ENCODE measurements at regions not wholly inside any gene's neighbourhood (a gene's known extent, or its start where the extent isn't known, plus 50 kb on each side); places are given as distances from the start of the nearest gene placed in this dataset.

- Mint-ChIP-seq H3K4me3 (no peak overlapping the region), H3K4me1 (no peaks in the 10 kb centered on the region), H3K36me3 (ENCODE audit: low read depth) (no peaks in the 10 kb centered on the region), H3K27ac (no peak overlapping the region), H3K27me3 (no peaks in the 10 kb centered on the region), H3K9me3 (no peaks in the 10 kb centered on the region)
- intact Hi-C loops (cut with micrococcal nuclease), result no loop called here
- DNase-seq, result no peak
Observed at GRCh38 chr20:60868316-60868891, 383.7 kb upstream of the CDH4 start.

- H3K27me3 Mint-ChIP-seq, result no peaks in the 10 kb centered on the region
- no peak for DNase-seq
- no peaks in the 10 kb centered on the region for H3K36me3 Mint-ChIP-seq (ENCODE audit: low read depth)
- intact Hi-C loops (cut with micrococcal nuclease), result no loop called here
- no peaks in the 10 kb centered on the region for H3K9me3 Mint-ChIP-seq
- H3K27ac Mint-ChIP-seq, result no peak overlapping the region
- H3K4me1 Mint-ChIP-seq, result no peaks in the 10 kb centered on the region
- H3K4me3 Mint-ChIP-seq, result no peak overlapping the region
Observed at GRCh38 chr20:60869087-60869486, 383.0 kb upstream of the CDH4 start.

- intact Hi-C loops (cut with micrococcal nuclease), result no loop called here
- Mint-ChIP-seq H3K27me3 (no peaks in the 10 kb centered on the region), H3K4me3 (no peak overlapping the region), H3K36me3 (ENCODE audit: low read depth) (no peaks in the 10 kb centered on the region), H3K27ac (no peak overlapping the region), H3K4me1 (no peaks in the 10 kb centered on the region), H3K9me3 (no peaks in the 10 kb centered on the region)
- DNase-seq, result no peak
Observed at GRCh38 chr20:60869625-60870024, 382.4 kb upstream of the CDH4 start.

DNA sequence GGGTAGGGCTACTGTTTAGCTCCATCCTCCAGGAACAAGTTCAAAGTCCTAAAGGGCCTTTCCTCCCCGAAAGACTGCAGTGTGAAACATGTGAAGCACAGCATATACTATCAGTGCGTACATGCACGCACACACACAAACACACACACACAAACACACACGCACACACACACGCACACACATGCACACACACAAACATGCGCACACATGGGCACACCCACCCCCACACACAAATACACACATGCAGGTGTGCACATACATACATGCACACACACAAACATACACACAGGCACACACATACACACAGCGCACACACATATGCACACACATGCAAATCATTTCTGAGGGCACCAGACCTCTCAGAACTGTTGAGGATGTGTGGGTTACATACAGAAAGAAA lies 382.0 kb upstream of the CDH4 start:
- Mint-ChIP-seq H3K36me3 (ENCODE audit: low read depth) (no peaks in the 10 kb centered on the region), H3K9me3 (no peaks in the 10 kb centered on the region), H3K4me1 (no peaks in the 10 kb centered on the region), H3K27me3 (no peaks in the 10 kb centered on the region), H3K27ac (no peak overlapping the region), H3K4me3 (no peak overlapping the region)
- intact Hi-C loops (cut with micrococcal nuclease), result no loop called here
- DNase-seq, result no peak

GRCh38 chr20:60872224-60872623 lies 379.8 kb upstream of the CDH4 start:
- Mint-ChIP-seq H3K9me3 (no peaks in the 10 kb centered on the region), H3K4me1 (no peaks in the 10 kb centered on the region), H3K36me3 (ENCODE audit: low read depth) (no peaks in the 10 kb centered on the region), H3K27me3 (no peaks in the 10 kb centered on the region), H3K27ac (no peak overlapping the region), H3K4me3 (no peak overlapping the region)
- DNase-seq, result no peak
- intact Hi-C loops (cut with micrococcal nuclease), result no loop called here

- Mint-ChIP-seq H3K4me3 (no peak overlapping the region), H3K9me3 (no peaks in the 10 kb centered on the region), H3K27ac (no peak overlapping the region), H3K4me1 (no peaks in the 10 kb centered on the region), H3K36me3 (ENCODE audit: low read depth) (no peaks in the 10 kb centered on the region), H3K27me3 (no peaks in the 10 kb centered on the region)
- no peak for DNase-seq
- intact Hi-C loops (cut with micrococcal nuclease), result no loop called here
Observed at GRCh38 chr20:60877071-60877857, 374.8 kb upstream of the CDH4 start.

DNA sequence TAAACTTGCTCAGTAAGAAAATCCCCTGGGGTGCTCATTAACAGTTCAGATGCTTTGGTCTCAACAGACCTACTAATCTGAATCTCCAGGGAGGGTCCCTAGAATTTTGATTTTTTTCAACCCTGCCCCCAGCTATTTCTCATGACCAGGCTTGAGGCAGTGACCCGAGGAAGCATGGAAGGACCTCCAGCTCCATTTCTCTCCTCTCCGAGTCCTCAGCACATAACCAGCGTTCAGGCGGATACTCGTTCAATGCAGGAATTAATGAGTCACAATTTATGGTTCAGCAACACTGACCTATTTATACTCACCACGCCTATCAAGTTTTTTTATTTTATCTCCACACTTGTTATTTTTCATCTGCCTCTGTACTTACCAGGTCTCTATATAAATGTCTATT lies 369.2 kb upstream of the CDH4 start:
- no peak overlapping the region for H3K27ac Mint-ChIP-seq
- no peaks in the 10 kb centered on the region for H3K4me1 Mint-ChIP-seq
- H3K4me3 Mint-ChIP-seq, result no peak overlapping the region
- intact Hi-C loops (cut with micrococcal nuclease), result no loop called here
- no peaks in the 10 kb centered on the region for H3K36me3 Mint-ChIP-seq (ENCODE audit: low read depth)
- DNase-seq, result no peak
- H3K9me3 Mint-ChIP-seq, result no peaks in the 10 kb centered on the region
- H3K27me3 Mint-ChIP-seq, result no peaks in the 10 kb centered on the region

- H3K9me3 Mint-ChIP-seq, result no peaks in the 10 kb centered on the region
- intact Hi-C loops (cut with micrococcal nuclease), result no loop called here
- H3K27ac Mint-ChIP-seq, result no peak overlapping the region
- no peak for DNase-seq
- H3K4me3 Mint-ChIP-seq, result no peak overlapping the region
- H3K27me3 Mint-ChIP-seq, result no peaks in the 10 kb centered on the region
- H3K36me3 Mint-ChIP-seq (ENCODE audit: low read depth), result no peaks in the 10 kb centered on the region
- H3K4me1 Mint-ChIP-seq, result no peaks in the 10 kb centered on the region
Observed at GRCh38 chr20:60883496-60883895, 368.6 kb upstream of the CDH4 start.

DNA sequence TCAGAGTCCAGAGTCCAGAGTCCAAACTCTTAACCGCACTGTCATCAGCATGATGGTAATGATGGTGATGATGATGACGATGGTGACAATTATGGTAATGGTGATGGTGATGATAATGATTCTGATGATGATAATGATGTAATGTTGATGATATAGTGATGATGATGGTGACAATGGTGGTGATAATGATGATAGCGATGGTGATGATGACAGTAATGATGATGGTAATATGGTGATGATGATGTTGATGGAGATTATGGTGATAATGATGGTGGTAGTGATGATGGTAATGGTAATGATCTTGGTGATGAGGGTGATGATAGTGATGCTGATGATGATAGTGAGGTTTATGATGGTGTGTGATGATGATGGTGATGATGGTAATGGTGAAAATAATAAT lies 367.8 kb upstream of the CDH4 start:
- no peak for DNase-seq
- no peak overlapping the region for H3K27ac Mint-ChIP-seq
- intact Hi-C loops (cut with micrococcal nuclease), result no loop called here
- no peaks in the 10 kb centered on the region for H3K36me3 Mint-ChIP-seq (ENCODE audit: low read depth)
- no peaks in the 10 kb centered on the region for H3K27me3 Mint-ChIP-seq
- H3K4me3 Mint-ChIP-seq, result no peak overlapping the region
- H3K9me3 Mint-ChIP-seq, result no peaks in the 10 kb centered on the region
- no peaks in the 10 kb centered on the region for H3K4me1 Mint-ChIP-seq

- Mint-ChIP-seq H3K4me1 (no peaks in the 10 kb centered on the region), H3K9me3 (no peaks in the 10 kb centered on the region), H3K27me3 (no peaks in the 10 kb centered on the region), H3K4me3 (no peak overlapping the region), H3K36me3 (ENCODE audit: low read depth) (no peaks in the 10 kb centered on the region), H3K27ac (no peak overlapping the region)
- DNase-seq, result no peak
- intact Hi-C loops (cut with micrococcal nuclease), result no loop called here
Observed at GRCh38 chr20:60888771-60889170, 363.3 kb upstream of the CDH4 start.

DNA sequence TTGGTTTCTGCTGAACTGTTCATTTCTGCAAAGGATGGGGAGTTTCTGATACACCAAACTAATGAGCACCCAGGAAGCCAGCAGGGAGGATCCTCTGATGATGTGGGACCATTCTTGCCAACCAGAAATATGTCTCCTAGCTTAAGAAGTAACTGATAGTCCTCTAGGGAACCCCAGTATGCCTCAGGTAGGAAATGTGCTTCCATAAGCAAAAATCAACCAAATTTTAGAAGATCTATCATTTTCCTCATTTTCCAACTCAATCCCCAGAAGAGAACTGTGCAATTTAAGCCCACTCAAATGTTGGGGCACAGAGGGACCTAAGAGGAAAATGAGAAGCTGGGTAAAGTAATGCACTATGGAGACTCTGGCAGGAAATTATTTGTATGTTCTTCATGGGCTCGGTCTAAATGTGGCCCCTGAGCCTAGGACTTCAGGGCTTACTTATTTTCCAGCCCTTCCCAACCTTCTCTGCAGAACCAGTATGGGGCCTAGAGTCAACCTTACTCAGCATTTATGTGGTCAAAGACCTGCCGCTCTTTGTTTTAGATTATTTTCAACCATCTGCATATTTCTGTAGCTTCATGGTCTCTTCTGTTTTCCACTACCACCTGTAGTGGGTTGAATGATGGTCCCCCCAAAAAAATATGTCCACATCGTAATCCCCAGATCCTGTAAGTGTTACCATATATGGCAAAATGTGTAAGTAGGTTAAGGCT lies 359.8 kb upstream of the CDH4 start:
- no peak for DNase-seq
- no peak overlapping the region for H3K4me3 Mint-ChIP-seq
- intact Hi-C loops (cut with micrococcal nuclease), result no loop called here
- H3K9me3 Mint-ChIP-seq, result no peaks in the 10 kb centered on the region
- H3K27me3 Mint-ChIP-seq, result no peaks in the 10 kb centered on the region
- no peaks in the 10 kb centered on the region for H3K36me3 Mint-ChIP-seq (ENCODE audit: low read depth)
- H3K27ac Mint-ChIP-seq, result no peak overlapping the region
- no peaks in the 10 kb centered on the region for H3K4me1 Mint-ChIP-seq

GRCh38 chr20:60894091-60894490 lies 358.0 kb upstream of the CDH4 start:
- intact Hi-C loops (cut with micrococcal nuclease), result no loop called here

DNA sequence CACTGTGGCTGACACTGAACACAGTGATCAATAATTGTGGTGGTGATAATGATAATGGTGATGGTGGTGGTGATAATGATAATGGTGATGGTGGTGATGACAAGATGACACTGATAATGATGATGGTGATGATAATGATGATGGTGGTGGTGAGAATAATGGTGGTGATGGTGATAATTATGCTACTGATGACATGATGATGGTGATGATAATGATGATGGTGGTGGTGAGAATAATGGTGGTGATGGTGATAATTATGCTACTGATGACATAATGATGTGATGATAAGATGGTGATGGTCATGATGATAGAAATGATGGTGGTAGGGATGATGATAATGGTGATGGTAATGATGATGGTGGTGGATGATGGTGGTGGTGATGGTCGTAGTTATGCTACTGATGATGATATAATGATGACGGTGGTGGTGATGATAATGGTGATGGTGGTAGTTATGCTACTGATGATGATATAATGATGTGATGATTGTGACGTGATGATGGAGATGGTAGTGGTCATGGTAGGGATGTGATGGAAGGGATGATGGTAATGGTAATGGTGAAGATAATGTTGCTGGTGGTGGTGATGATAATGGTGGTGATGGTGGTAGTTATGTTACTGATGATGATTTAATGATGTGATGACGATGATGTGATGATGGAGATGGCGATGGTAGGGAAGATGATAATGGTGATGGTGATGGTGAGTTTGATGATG lies 356.5 kb upstream of the CDH4 start:
- Mint-ChIP-seq H3K9me3 (no peaks in the 10 kb centered on the region), H3K36me3 (ENCODE audit: low read depth) (no peaks in the 10 kb centered on the region), H3K27ac (no peak overlapping the region), H3K27me3 (no peaks in the 10 kb centered on the region), H3K4me1 (no peaks in the 10 kb centered on the region), H3K4me3 (no peak overlapping the region)
- no peak for DNase-seq
- intact Hi-C loops (cut with micrococcal nuclease), result no loop called here

More at GRCh38 chr20:60894091-60894490, 358.0 kb upstream of the CDH4 start:
- Mint-ChIP-seq H3K9me3 (no peaks in the 10 kb centered on the region), H3K27me3 (no peaks in the 10 kb centered on the region), H3K36me3 (ENCODE audit: low read depth) (no peaks in the 10 kb centered on the region), H3K4me1 (no peaks in the 10 kb centered on the region), H3K4me3 (no peak overlapping the region), H3K27ac (no peak overlapping the region)
- no peak for DNase-seq

DNA sequence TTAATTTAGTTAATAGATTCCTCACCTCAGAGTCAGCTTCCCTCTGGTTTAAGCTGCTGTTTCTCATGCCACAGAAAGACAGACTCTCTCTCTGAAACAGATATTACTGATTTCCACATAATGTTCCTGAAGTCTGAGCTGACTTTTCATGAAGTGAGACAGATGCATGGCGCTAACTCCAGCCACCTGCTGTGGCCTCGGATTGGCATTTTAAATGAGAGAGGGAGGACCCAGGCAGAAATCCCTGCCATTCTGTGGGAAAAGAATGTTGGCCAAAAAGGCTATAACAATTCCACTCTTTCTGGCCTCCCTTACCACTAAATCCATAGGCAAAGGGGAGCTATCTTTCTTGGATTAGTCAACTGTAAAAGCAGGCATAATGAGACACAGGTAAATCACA lies 354.1 kb upstream of the CDH4 start:
- intact Hi-C loops (cut with micrococcal nuclease), result no loop called here
- Mint-ChIP-seq H3K4me3 (no peak overlapping the region), H3K9me3 (no peaks in the 10 kb centered on the region), H3K27ac (no peak overlapping the region), H3K27me3 (no peaks in the 10 kb centered on the region), H3K4me1 (no peaks in the 10 kb centered on the region), H3K36me3 (ENCODE audit: low read depth) (no peaks in the 10 kb centered on the region)
- no peak for DNase-seq
